BLaER1 treated with 17β-estradiol and CSF1 and Interleukin-3, amounts not matched to agents 10 nM and 100 nM (cell line): ENCODE measurements at regions not wholly inside any gene's neighbourhood (a gene's known extent, or its start where the extent isn't known, plus 50 kb on each side); places are given as distances from the start of the nearest gene placed in this dataset.
A peak's percentile ranks its signal among the peaks of the same experiment; 100 is the strongest.

Experiments used
- H3K27ac ChIP-seq, 11 experiments: shearing (Covaris generic); formaldehyde crosslinking; 2 replicates each; pipeline ENCODE4 v1.8.1; 2022
- H3K27me3 ChIP-seq, 11 experiments: shearing (Covaris generic); formaldehyde crosslinking; 2 replicates each; pipeline ENCODE4 v1.8.1; 2022
- H3K36me3 ChIP-seq, 11 experiments: shearing (Covaris generic); formaldehyde crosslinking; 2 replicates each; pipeline ENCODE4 v1.8.1; 2022
- H3K4me1 ChIP-seq, 10 experiments: shearing (Covaris generic); formaldehyde crosslinking; 2 replicates each; pipeline ENCODE4 v1.8.1; 2022
- H3K4me2 ChIP-seq, 11 experiments: shearing (Covaris generic); formaldehyde crosslinking; 2 replicates each; pipeline ENCODE4 v1.8.1; 2022
- H3K4me3 ChIP-seq, 10 experiments: shearing (Covaris generic); formaldehyde crosslinking; 2 replicates each; pipeline ENCODE4 v1.8.1; 2022
- H3K9ac ChIP-seq, 11 experiments: shearing (Covaris generic); formaldehyde crosslinking; 2 replicates each; pipeline ENCODE4 v1.8.1; 2022
- H3K9me3 ChIP-seq, 11 experiments: shearing (Covaris generic); formaldehyde crosslinking; replicated peaks in 1 of 11; 2 replicates each; pipeline ENCODE4 v1.8.1; 2022
- H4K20me1 ChIP-seq, 11 experiments: shearing (Covaris generic); formaldehyde crosslinking; 2 replicates each; pipeline ENCODE4 v1.8.1; 2022
- Cebpa-rat ChIP-seq, 11 experiments: shearing (Covaris generic); IDR thresholded peaks; 2 replicates each; pipeline ENCODE4 v1.8.1; 2022

GRCh38 chr4:155532373-155533085 lies 134.1 kb upstream of the GUCY1A1 start:
- H3K4me2 ChIP-seq, result no peak overlapping the region
- H3K27me3 ChIP-seq, result no peaks in the 10 kb centered on the region
- H3K4me3 ChIP-seq, result no peak overlapping the region
- no peaks in the 10 kb centered on the region for H3K4me1 ChIP-seq
- no peak overlapping the region for H3K27ac ChIP-seq
- H4K20me1 ChIP-seq, result no peaks in the 10 kb centered on the region
- H3K36me3 ChIP-seq, result no peaks in the 10 kb centered on the region
- H3K9ac ChIP-seq, result no peak overlapping the region
- no peak for TF ChIP-seq Cebpa-rat (IDR thresholded peaks at IDR 0.05)
- no peaks in the 10 kb centered on the region for H3K9me3 ChIP-seq

- no peak for TF ChIP-seq Cebpa-rat (IDR thresholded peaks at IDR 0.05)
- no peak overlapping the region for H3K9ac ChIP-seq
- H3K27ac ChIP-seq, result no peak overlapping the region
- no peak overlapping the region for H3K4me2 ChIP-seq
- peaks cover 0 to 8% (median 5%) of the 10 kb centered on the region in 10 experiments; a peak in 8 of 20 replicates for H3K4me1 ChIP-seq
- H4K20me1 ChIP-seq, result no peaks in the 10 kb centered on the region
- no peaks in the 10 kb centered on the region for H3K9me3 ChIP-seq
- H3K36me3 ChIP-seq, result no peaks in the 10 kb centered on the region
- no peak overlapping the region for H3K4me3 ChIP-seq
- no peaks in the 10 kb centered on the region for H3K27me3 ChIP-seq
Observed at GRCh38 chr4:155530857-155531256, 135.8 kb upstream of the GUCY1A1 start.

- no peak overlapping the region for H3K27ac ChIP-seq
- no peaks in the 10 kb centered on the region for H3K27me3 ChIP-seq
- no peaks in the 10 kb centered on the region for H3K36me3 ChIP-seq
- no peaks in the 10 kb centered on the region for H3K9me3 ChIP-seq
- TF ChIP-seq Cebpa-rat (IDR thresholded peaks at IDR 0.05), result no peak
- H3K4me3 ChIP-seq, result no peak overlapping the region
- H3K4me1 ChIP-seq, result peaks cover 0 to 8% (median 5%) of the 10 kb centered on the region in 10 experiments; a peak in 8 of 20 replicates
- no peak overlapping the region for H3K4me2 ChIP-seq
- no peaks in the 10 kb centered on the region for H4K20me1 ChIP-seq
- H3K9ac ChIP-seq, result no peak overlapping the region
Observed at GRCh38 chr4:155530290-155530689, 136.4 kb upstream of the GUCY1A1 start.

- Histone ChIP-seq H4K20me1 (no peaks in the 10 kb centered on the region), H3K4me1 (peaks cover 0 to 8% (median 5%) of the 10 kb centered on the region in 10 experiments; a peak in 8 of 20 replicates), H3K4me3 (no peak overlapping the region), H3K27ac (no peak overlapping the region), H3K36me3 (no peaks in the 10 kb centered on the region), H3K9me3 (no peaks in the 10 kb centered on the region), H3K9ac (no peak overlapping the region), H3K27me3 (no peaks in the 10 kb centered on the region), H3K4me2 (no peak overlapping the region)
- no peak for TF ChIP-seq Cebpa-rat (IDR thresholded peaks at IDR 0.05)
Observed at GRCh38 chr4:155529716-155530115, 136.9 kb upstream of the GUCY1A1 start.

GRCh38 chr4:155529272-155529671 lies 137.4 kb upstream of the GUCY1A1 start:
- Histone ChIP-seq H3K4me3 (no peak overlapping the region), H3K36me3 (no peaks in the 10 kb centered on the region), H3K4me2 (no peak overlapping the region), H3K9me3 (no peaks in the 10 kb centered on the region), H3K4me1 (peaks cover 0 to 8% (median 5%) of the 10 kb centered on the region in 10 experiments; a peak in 8 of 20 replicates), H3K27ac (no peak overlapping the region), H3K9ac (no peak overlapping the region), H3K27me3 (no peaks in the 10 kb centered on the region), H4K20me1 (no peaks in the 10 kb centered on the region)
- TF ChIP-seq Cebpa-rat (IDR thresholded peaks at IDR 0.05), result no peak

GRCh38 chr4:155526452-155527169 lies 140.0 kb upstream of the GUCY1A1 start:
- no peak overlapping the region for H3K27ac ChIP-seq
- H4K20me1 ChIP-seq, result no peaks in the 10 kb centered on the region
- H3K4me1 ChIP-seq, result peaks cover 0 to 8% (median 5%) of the 10 kb centered on the region in 10 experiments; a peak in 8 of 20 replicates
- no peak overlapping the region for H3K4me3 ChIP-seq
- no peak for TF ChIP-seq Cebpa-rat (IDR thresholded peaks at IDR 0.05)
- peaks cover 6 to 13% (median 9%) of the 10 kb centered on the region in 11 experiments for H3K9me3 ChIP-seq
- H3K36me3 ChIP-seq, result no peaks in the 10 kb centered on the region
- H3K9ac ChIP-seq, result no peak overlapping the region
- no peaks in the 10 kb centered on the region for H3K27me3 ChIP-seq
- H3K4me2 ChIP-seq, result peak overlapping the region in 10 of 11 experiments; percentile 0 to 58 (median 37); a peak in 19 of 22 replicates

GRCh38 chr4:155524926-155525455 lies 141.7 kb upstream of the GUCY1A1 start:
- no peaks in the 10 kb centered on the region for H4K20me1 ChIP-seq

GRCh38 chr4:155523358-155523757 lies 143.3 kb upstream of the GUCY1A1 start:
- Histone ChIP-seq H3K4me1 (peaks cover 0 to 8% (median 5%) of the 10 kb centered on the region in 10 experiments; a peak in 8 of 20 replicates), H3K9ac (no peak overlapping the region), H3K27ac (no peak overlapping the region), H3K4me3 (no peak overlapping the region), H3K9me3 (peaks cover 13 to 25% (median 19%) of the 10 kb centered on the region in 11 experiments), H3K36me3 (no peaks in the 10 kb centered on the region), H4K20me1 (no peaks in the 10 kb centered on the region), H3K27me3 (no peaks in the 10 kb centered on the region), H3K4me2 (no peak overlapping the region)
- no peak for TF ChIP-seq Cebpa-rat (IDR thresholded peaks at IDR 0.05)

More at GRCh38 chr4:155524926-155525455, 141.7 kb upstream of the GUCY1A1 start:
- no peak overlapping the region for H3K27ac ChIP-seq
- no peak overlapping the region for H3K4me2 ChIP-seq
- H3K4me1 ChIP-seq, result peaks cover 0 to 8% (median 5%) of the 10 kb centered on the region in 10 experiments; a peak in 8 of 20 replicates
- no peaks in the 10 kb centered on the region for H3K27me3 ChIP-seq
- H3K9ac ChIP-seq, result no peak overlapping the region
- H3K36me3 ChIP-seq, result no peaks in the 10 kb centered on the region
- H3K4me3 ChIP-seq, result no peak overlapping the region
- peaks cover 13 to 25% (median 19%) of the 10 kb centered on the region in 11 experiments for H3K9me3 ChIP-seq
- no peak for TF ChIP-seq Cebpa-rat (IDR thresholded peaks at IDR 0.05)

- Histone ChIP-seq H3K27me3 (no peaks in the 10 kb centered on the region), H3K27ac (no peak overlapping the region), H3K4me2 (no peak overlapping the region), H3K4me1 (peaks cover 0 to 8% (median 5%) of the 10 kb centered on the region in 10 experiments; a peak in 8 of 20 replicates), H3K9ac (no peak overlapping the region), H4K20me1 (no peaks in the 10 kb centered on the region), H3K9me3 (peaks cover 13 to 25% (median 19%) of the 10 kb centered on the region in 11 experiments), H3K36me3 (no peaks in the 10 kb centered on the region), H3K4me3 (no peak overlapping the region)
- TF ChIP-seq Cebpa-rat (IDR thresholded peaks at IDR 0.05), result no peak
Observed at GRCh38 chr4:155522201-155522600, 144.4 kb upstream of the GUCY1A1 start.
